ENCODE measurements at regions not wholly inside any gene's neighbourhood (a gene's known extent, or its start where the extent isn't known, plus 50 kb on each side); places are given as distances from the start of the nearest gene placed in this dataset.
"Not testable (repeated sequence)": the region's sequence is repeated elsewhere in the genome, so short reads cannot be mapped to it uniquely, and the experiment has no call there.

- no peak for DNase-seq
- intact Hi-C loops (cut with DNase I): no loop called here
Observed at GRCh38 chr4:138348055-138348454, 105.9 kb upstream of the SLC7A11 start.

GRCh38 chr4:138347561-138347960, 105.4 kb upstream of the SLC7A11 start:
- intact Hi-C loops (cut with DNase I): no loop called here
- DNase-seq: no peak

DNA sequence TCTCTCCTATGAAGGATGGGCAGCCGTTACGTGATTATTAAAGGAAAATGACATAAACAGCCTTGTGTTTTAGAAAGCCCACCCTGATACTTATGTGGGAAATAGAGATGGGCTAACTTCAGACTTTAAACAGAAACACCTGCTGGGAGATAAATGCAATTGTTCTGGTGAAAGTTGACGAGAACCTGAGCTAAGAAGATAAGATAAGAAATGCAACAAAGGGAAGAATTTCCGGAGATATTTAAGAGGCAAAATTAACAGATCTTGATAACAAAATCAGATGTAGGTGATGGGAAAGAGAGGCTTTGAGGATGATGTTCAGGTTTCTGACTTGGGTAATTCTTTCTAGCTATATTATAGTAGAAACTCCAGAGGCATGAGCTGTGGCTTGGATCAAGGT, 102.7 kb upstream of the SLC7A11 start:
- intact Hi-C loops (cut with DNase I): no loop called here
- DNase-seq: no peak

DNA sequence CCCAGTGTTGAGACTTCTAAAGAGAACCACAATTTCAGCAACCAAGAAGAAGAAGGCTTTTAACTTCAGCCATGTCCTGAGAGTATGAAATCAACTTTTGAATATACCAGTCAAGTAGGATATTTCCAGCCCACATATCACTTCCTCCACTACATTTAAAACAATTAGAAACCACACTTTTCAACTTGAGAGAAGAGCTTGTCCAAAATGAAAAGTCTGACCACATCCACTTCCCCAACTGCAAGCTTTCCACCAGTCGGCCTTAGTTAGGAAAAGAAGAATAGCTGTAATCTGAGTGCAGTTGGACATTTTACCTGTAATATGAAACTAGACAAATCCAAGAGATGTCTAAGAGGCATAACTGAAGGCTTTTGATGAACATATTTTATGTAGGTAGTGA, 101.9 kb upstream of the SLC7A11 start:
- no peak for DNase-seq
- intact Hi-C loops (cut with DNase I): no loop called here

- intact Hi-C loops (cut with DNase I): no loop called here
- DNase-seq: no peak
Observed at GRCh38 chr4:138341739-138342415, 99.7 kb upstream of the SLC7A11 start.

- no peak for DNase-seq
- intact Hi-C loops (cut with DNase I): no loop called here
Observed at GRCh38 chr4:138338840-138339239, 96.7 kb upstream of the SLC7A11 start.

DNA sequence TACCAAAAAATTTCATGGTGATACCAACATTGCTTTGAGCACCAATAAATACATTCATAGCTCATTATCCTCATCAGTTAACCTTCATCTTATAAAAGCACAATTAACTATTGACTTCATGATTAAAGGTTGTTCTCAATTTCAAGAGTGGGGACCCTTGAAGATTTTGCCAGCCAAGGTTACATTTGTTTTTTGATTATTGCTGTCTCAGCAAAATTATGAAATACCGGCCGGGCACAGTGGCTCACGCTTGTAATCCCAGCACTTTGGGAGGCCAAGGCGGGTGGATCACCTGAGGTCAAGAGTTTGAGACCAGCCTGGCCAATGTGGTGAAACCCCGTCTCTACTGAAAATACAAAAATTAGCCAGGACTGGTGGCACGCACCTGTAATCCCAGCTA, 96.1 kb upstream of the SLC7A11 start:
- intact Hi-C loops (cut with DNase I); DNase-seq: not testable (repeated sequence)

DNA sequence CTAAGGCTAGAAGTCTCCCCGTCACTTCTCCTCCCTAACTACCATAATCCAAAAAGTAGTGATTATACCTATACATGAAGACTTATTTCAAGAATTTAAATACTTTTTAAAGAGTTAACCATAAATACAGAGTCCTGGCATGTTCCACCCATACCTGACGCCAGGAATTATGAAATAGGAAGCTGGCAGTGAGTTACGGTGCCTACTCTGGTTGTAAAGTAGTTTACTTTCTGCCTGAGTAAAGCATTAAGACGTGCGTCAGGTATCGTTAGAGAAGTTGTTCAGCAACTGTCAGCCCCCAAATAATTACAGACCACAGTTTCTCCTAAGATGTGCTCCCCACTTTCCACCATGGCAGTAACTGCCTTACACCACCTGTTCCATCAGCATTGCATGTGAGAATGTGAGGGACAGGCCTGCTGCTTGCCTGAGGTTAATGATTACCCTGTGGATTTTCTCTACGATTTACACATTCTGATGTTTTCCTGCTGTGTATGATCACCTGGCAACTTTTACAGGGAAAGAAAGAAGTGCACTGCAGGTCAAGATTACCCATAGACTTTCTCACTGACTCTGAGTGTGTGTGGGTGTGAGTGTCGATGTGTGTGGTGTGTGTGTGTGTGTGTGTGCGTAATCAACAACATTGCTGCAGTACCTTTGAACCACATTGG, 92.3 kb upstream of the SLC7A11 start:
- no peak for DNase-seq

GRCh38 chr4:138332415-138332814, 90.3 kb upstream of the SLC7A11 start:
- intact Hi-C loops (cut with DNase I); DNase-seq: not testable (repeated sequence)

More for the DNA sequence above, 92.3 kb upstream of the SLC7A11 start:
- intact Hi-C loops (cut with DNase I): no loop called here

DNA sequence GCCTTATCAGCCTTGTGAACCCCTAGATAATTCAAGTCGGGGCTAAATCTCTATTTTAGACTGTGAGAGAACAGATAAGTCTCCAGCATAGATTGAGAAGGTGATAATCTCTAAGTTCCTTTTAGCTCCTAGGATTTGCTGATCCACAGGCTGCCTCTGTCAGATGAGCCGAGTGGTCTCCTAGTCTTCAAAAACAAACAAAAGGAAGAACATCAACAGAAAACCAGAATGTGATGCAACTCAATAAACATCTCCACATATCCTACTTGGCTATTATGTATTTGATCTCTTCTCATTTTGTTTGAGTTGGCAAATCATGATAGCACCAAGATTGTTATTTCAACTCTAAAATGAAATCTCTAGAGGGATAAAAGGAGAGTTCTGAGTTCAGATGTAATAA, 88.4 kb upstream of the SLC7A11 start:
- DNase-seq: no peak

GRCh38 chr4:138329506-138330070, 87.4 kb upstream of the SLC7A11 start:
- no peak for DNase-seq
- intact Hi-C loops (cut with DNase I): no loop called here

More for the DNA sequence above, 88.4 kb upstream of the SLC7A11 start:
- intact Hi-C loops (cut with DNase I): no loop called here

DNA sequence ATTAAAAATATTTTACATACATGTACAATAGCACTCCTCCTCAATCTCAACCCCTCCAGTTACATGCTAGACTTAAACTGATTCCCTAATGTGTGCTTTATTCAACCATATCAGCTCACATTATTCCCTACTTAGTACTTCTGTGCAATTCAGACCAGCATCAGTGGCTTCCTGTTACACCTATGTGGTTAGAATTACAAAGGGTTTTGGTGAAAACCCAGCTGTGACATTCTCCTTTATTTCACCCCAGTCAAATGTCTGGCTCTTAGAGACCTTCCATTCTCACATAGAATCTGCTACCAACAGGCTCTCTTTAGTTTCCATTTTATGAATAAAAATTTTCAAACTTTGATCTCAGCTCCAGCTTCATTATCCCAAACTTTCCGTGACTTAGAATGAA, 85.2 kb upstream of the SLC7A11 start:
- intact Hi-C loops (cut with DNase I): no loop called here
- no peak for DNase-seq

DNA sequence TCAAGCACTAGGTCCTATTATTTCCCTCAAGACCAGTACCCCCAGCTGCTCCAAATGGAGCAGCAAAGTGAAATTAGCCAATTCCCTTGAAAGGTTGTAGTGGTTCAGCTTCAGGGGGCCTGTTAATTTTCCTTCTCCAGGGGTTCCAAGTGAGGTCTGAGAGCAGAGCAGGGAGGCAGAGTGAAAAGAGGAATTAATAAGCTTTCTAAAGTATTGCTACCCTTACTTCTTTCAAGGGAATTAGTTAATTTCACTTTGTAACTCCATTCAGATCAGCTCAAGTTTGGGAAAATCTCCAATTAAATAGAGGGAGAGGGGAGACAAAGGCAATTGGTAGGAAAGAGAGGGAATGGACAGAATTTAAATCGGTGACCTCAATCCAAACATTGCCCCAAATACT, 78.7 kb upstream of the SLC7A11 start:
- intact Hi-C loops (cut with DNase I): no loop called here
- DNase-seq: peak in 5 of 42 donors; percentile 4 to 38 (median 17)

GRCh38 chr4:138320030-138320429, 77.9 kb upstream of the SLC7A11 start:
- intact Hi-C loops (cut with DNase I): no loop called here

GRCh38 chr4:138317175-138317748, 75.1 kb upstream of the SLC7A11 start:
- intact Hi-C loops (cut with DNase I): no loop called here
- no peak for DNase-seq

More at GRCh38 chr4:138320030-138320429, 77.9 kb upstream of the SLC7A11 start:
- DNase-seq: no peak

GRCh38 chr4:138312536-138312911, 70.4 kb upstream of the SLC7A11 start:
- DNase-seq: no peak
- intact Hi-C loops (cut with DNase I): no loop called here

DNA sequence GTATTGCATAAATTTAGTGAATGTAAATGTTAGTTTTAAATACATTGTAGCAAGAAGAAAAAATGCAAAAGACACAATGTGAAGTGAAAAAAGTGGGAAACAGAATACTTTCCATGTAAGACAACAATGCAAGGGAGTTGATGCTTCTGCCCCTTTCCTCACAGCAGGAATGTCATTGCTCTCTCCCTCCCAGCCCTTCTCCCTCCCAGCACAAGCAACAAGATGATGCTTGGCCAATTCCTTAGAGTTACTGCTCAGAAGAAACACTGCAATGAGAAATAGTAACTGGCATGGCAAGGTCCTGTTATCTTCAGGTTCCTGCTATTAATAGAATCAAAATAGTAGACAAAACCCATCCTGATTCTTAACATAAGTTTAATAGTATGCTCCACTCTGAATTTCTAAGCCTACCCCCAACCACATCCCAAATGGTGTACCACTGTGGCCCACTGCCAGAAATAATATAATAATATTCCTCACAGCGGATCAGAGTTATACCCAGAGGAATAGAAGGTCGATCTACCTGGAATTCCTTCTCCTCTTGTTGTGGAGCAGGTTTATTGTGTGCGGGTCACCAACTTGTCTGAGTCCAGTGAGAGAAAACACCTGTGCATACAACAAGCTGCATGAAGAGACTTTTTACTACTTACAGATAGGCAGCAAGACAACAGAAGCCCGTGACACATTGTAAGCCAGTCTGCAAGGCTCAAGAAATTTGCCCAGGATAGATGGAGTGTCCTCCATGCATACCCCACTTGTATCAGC, 69.8 kb upstream of the SLC7A11 start:
- intact Hi-C loops (cut with DNase I): no loop called here
- no peak for DNase-seq

- intact Hi-C loops (cut with DNase I): no loop called here
- no peak for DNase-seq
Observed at GRCh38 chr4:138310991-138311390, 68.8 kb upstream of the SLC7A11 start.

GRCh38 chr4:138310498-138310897, 68.3 kb upstream of the SLC7A11 start:
- intact Hi-C loops (cut with DNase I): no loop called here
- no peak for DNase-seq

DNA sequence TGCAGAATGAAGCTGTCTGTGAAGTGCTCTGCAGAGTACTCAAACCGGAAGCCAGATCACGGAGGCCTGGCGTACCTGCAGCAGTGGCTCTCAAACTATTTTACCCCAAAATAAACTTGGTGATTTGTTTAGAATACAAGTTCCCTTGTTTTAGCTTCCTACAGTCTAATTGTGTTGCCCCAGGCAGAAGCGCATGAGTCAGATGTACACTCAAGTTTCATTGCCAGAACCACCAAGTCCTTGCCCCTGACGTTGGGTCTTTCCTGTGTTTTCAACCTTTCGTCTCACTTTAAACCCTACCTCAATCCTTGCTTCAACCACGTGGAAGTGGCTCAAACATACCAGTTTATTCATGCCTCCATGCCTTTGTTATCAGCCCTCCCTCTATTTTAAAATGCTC, 66.2 kb upstream of the SLC7A11 start:
- peak in 1 of 42 donors; percentile 5 for DNase-seq
- intact Hi-C loops (cut with DNase I): no loop called here
